ENCODE measurements at regions not wholly inside any gene's neighbourhood (a gene's known extent, or its start where the extent isn't known, plus 50 kb on each side); places are given as distances from the start of the nearest gene placed in this dataset.

DNA sequence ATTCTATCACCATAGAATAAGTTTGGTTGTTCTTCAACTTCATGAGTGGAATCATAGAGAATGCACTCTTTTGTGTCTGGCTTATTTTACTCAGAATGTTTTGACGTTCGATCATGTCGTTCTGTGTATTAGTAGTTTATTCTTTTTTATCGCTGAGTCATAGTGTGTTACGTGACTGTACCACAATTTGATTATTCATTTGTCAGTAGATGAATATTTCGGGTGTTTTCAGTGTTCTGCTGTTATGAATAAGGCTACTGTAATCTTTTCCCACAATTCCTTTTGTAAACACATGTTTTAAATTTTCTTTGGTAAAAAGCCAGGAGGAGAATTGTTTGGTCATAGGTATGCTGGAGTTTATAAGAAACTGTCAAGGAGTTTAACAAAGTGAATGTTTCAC lies 279.9 kb upstream of the B3GAT1 start:
- DNase-seq (ENCODE audit: low read depth in 2 of 2), result no peak

DNA sequence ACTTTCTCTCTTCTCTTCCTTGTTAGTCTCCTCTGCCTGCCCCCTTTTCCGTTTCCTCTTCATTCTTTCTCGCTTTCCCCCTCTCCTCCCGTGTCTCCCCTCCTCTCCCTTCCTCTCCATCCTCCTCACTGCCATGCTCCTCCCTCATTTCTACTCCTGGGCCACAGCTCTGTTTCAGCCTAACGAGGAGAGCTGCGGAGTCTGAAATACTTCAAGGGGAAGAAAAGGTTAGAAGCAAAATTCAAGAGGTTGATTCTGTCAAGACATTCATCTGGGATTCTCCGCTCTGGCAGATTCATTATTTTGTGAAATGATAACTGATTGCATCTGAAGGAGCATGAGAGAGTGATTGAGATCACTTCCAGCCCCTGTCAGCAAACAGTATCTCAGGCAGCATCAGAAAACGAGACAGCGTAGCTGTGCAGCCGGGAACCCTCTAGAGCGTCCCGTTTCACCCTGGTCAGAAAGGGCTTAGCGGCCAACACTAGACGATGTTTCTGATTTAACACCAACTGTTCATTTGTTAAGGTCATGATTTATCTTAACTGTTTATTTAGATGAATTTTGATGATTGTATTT lies 279.3 kb upstream of the B3GAT1 start:
- no peak for DNase-seq (ENCODE audit: low read depth in 2 of 2)

DNA sequence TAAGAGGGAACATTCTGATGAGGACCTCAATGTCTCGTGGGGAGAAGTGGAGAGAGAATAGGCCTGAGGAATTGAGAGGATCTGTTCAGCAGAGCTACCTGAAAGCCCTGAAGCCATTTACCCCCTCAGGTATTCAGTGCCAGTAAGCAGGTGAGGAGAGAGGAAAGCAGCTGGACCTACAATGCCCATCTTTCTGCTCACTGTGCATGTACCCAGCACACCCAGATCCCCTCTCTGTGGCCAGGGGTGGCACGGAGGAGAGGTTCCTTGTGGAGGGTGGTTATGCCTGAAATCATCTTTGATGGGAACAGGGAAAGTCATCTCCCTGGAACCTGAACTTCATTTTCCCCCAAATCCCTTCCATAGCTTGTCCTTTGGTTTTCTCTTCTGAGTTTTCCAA lies 277.8 kb upstream of the B3GAT1 start:
- DNase-seq (ENCODE audit: low read depth in 2 of 2), result no peak

DNA sequence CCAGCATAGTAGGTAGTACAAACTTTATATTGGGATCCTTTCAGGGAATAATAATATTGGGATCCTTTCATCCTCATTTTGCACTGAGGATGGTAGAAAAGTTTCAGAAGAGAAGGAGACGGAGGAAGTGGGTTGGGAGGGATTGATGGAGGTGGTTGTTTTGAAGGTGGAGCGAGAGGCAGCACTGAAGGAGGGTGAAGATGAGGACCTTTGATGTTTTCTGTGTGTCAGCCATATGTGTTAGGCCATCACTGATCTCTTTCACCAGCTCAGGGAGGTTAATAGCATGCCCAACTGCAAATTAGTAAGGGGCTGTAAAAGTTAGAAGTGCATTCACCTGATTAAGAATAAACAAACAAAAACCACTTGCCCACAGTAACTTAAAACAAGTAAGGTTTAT lies 275.5 kb upstream of the B3GAT1 start:
- no peak for DNase-seq (ENCODE audit: low read depth in 2 of 2)

DNA sequence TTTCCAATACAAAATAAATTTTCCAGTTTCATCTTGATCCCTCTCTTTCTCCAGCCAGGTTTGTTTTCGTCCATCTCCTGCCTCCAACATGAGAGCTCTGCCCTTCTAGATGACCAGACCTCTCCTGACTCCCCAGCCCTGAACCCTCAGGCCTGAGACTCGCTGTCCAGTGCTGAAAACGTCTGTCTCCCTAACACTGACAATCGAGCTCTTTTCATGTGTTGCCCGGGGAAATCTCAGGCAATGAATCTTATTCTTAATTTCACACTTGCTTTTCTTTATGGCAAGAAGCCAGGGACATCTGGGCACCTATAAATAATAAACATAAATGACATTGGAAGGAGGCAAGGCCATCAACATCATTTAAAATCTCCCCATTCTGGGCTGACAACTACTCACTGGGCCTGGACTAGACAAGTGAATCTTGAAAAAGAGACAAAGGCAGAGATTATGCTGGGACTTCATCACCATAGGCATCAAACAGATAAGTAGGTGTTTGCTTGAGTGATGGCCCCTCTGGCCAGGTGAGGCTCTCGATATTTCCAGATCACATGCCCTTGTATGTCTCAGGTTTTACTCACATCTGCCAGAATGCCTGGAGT lies 274.5 kb upstream of the B3GAT1 start:
- DNase-seq (ENCODE audit: low read depth in 2 of 2), result no peak

DNA sequence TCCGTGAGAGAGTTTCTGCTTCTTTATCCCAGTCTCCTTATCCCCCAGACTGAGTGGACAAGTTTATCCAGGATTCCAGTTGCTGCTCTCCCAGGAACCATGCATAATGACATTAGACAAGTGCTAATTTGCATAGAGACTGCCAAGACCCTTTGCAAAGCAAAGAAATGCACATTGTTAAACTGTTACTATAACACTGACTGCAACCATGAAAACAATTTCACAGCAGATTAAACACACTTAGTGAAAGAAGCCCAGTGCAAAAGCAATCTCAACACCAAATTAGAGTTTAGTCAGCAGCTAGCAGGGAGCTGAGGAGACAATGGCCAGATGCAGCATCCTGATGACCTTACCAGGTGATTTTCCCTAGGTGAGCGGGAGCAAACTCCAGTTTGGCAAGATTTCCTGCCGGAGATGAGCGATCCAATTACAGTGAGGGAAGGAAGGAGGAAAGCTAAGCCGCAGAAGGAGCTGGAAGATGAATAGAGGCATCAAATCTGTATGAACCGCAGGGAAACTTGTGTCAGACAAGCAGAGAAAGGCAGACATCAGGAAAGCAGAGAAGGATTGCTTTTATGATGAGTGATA lies 273.8 kb upstream of the B3GAT1 start:
- no peak for DNase-seq (ENCODE audit: low read depth in 2 of 2)

GRCh38 chr11:134684576-134684975 lies 272.5 kb upstream of the B3GAT1 start:
- no peak for DNase-seq (ENCODE audit: low read depth in 2 of 2)

- DNase-seq (ENCODE audit: low read depth in 2 of 2), result no peak
Measured at GRCh38 chr11:134683860-134684259, 271.8 kb upstream of the B3GAT1 start.

GRCh38 chr11:134682577-134682976 lies 270.5 kb upstream of the B3GAT1 start:
- no peak for DNase-seq (ENCODE audit: low read depth in 2 of 2)

DNA sequence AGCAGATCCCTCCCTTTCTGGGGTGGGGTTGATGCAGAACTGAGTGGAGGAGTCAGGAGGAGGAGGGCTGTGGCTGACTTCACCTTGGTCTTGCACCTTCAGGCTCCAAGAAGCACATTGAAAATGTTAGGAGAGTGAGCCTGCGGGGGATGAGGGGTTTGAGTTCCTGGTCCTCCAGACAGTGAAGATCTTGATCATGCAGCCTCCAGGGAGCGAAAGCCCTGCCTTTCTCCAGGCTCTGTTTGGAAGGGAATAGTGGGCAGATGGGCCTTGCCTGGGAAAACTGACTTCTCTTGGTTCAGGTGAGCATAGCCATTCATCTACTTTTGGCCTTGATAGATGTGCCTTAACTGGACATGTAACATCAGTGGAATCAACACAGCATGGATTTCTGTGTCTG lies 267.6 kb upstream of the B3GAT1 start:
- DNase-seq (ENCODE audit: low read depth in 2 of 2), result no peak

- DNase-seq (ENCODE audit: low read depth in 2 of 2), result no peak
Measured at GRCh38 chr11:134678744-134679143, 266.7 kb upstream of the B3GAT1 start.

GRCh38 chr11:134677891-134678551 lies 266.0 kb upstream of the B3GAT1 start:
- DNase-seq (ENCODE audit: low read depth in 2 of 2), result no peak

GRCh38 chr11:134677397-134677822 lies 265.4 kb upstream of the B3GAT1 start:
- DNase-seq (ENCODE audit: low read depth in 2 of 2), result no peak

DNA sequence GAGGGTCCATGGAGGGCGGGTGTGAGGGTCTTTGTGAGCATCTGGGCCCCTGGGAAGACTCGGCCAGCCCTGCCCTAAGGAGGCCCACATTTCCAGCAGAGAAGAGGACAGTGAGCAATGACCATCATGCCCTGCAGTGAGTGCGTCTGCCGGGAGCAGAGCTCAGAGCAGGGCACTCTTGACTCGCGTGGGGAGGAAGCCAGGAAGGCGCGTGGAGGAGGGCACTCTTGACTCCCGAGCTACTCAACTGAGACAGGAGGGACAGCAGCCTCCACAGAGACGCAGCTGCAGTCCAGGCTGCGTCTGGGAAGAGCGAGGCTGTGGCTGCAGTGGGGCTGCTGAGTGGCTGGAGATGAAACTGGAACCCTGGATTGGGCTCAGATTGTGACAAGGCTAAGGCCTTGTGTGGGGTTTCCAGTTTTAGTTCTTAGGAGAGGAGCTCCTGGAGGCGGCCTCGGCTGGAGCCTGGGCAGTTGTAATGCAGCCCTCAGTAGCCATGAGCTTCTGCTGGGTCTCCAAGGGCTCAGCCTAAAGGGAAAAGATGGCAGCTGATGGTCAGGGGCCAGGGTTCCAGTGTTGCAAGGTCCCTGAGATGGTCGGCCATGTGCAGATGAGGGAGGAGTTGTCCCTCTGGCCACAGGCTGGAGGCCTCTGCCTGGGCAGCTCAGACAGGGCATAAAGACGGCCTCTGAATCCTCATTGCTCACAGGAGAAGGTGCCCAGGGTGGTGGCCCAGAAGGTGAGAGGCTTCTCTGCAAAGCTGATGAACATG lies 264.7 kb upstream of the B3GAT1 start:
- no peak for DNase-seq (ENCODE audit: low read depth in 2 of 2)

DNA sequence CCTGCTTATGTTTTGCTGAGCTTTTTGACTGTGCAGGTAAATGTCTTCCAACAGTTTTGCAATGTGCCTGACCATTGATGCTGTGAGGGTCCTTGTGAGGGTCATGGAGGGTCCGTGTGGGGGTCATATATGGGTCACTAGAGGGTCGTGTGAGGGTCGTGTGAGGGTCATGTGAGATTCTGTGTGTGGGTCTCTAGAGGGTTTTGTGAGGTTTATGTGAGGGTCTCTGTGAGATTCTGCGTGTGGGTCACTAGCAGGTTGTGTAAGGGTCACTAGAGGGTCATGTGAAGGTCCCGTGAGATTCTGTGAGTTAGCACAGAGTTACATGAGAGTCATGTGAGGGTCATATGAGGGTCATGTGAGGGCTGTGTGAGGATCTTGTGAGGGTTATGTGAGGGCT lies 263.9 kb upstream of the B3GAT1 start:
- DNase-seq (ENCODE audit: low read depth in 2 of 2), result no peak

- no peak for DNase-seq (ENCODE audit: low read depth in 2 of 2)
Measured at GRCh38 chr11:134674974-134675373, 262.9 kb upstream of the B3GAT1 start.

DNA sequence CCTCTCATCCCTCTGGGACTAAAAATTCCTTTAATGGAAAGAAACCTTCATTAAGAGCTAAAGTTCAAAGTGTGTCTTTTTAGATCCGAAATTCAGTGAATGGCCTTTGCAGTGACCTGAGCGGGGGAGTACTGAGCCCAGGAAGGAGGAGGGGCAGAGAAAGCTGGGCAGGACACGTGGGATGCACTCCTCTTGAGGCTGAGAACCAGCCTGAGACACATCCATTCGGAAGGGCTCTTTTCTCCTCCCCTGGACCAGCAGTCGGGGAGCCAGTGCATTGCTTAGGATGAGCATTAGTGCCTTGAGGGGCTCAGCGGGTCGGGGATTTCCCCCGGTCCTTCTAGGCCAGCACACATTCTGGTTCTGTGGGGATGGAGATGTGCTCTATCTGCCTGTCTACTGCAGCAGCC lies 258.9 kb upstream of the B3GAT1 start:
- DNase-seq (ENCODE audit: low read depth in 2 of 2), result no peak

GRCh38 chr11:134670247-134670782 lies 258.3 kb upstream of the B3GAT1 start:
- DNase-seq (ENCODE audit: low read depth in 2 of 2), result no peak

GRCh38 chr11:134669796-134670195 lies 257.8 kb upstream of the B3GAT1 start:
- DNase-seq (ENCODE audit: low read depth in 2 of 2), result no peak

- DNase-seq (ENCODE audit: low read depth in 2 of 2), result no peak
Measured at GRCh38 chr11:134668796-134669195, 256.8 kb upstream of the B3GAT1 start.

- no peak for DNase-seq (ENCODE audit: low read depth in 2 of 2)
Measured at GRCh38 chr11:134668076-134668475, 256.0 kb upstream of the B3GAT1 start.

- no peak for DNase-seq (ENCODE audit: low read depth in 2 of 2)
Measured at GRCh38 chr11:134667505-134667904, 255.5 kb upstream of the B3GAT1 start.

Measured in activated CD4-positive, alpha-beta T cell treated with anti-CD3 and anti-CD28 coated beads for 24 hours (primary cell).